ENCODE measurements at regions not wholly inside any gene's neighbourhood (a gene's known extent, or its start where the extent isn't known, plus 50 kb on each side); places are given as distances from the start of the nearest gene placed in this dataset.

DNA sequence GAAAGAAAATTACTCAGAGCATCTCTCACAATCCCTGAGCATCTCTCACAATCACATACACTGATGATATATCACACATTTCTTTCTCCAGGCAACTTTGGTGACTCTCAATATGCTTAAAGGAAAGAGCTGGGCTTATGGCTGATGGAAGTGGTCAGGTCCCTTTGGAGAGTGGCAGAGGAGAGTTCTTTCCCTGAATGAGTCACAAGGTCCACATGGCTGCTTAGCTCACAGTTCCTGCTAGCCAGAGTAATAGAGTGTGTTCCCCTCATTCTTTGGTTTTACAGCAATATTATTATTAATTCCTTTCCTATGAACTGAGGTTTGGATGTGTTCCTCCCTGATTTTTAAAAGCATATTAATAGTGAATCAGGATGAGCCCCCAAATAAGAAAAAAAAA lies 287.4 kb downstream of the C7orf25 start:
- Histone ChIP-seq H3K4me1 (replicated peaks in 1 of 4; ENCODE audit: control insufficient read depth in 3 of 4, insufficient read depth in 4 of 4, low read length in 3 of 4) (no peaks in the 10 kb centered on the region), H2BK120ac (replicated peaks; ENCODE audit: low read depth, low read length) (no peak overlapping the region), H2AFZ (ENCODE audit: low read length) (no peak overlapping the region), H3K36me3 (ENCODE audit: control insufficient read depth in 2 of 4, insufficient read depth in 4 of 4, low read length in 3 of 4) (no peaks in the 10 kb centered on the region), H2BK5ac (ENCODE audit: low read depth, low read length) (no peak overlapping the region), H3K79me1 (ENCODE audit: low read depth, low read length) (no peaks in the 10 kb centered on the region), H4K8ac (ENCODE audit: extremely low read depth, insufficient read depth, low read length) (no peak overlapping the region), H3K56ac (replicated peaks; ENCODE audit: insufficient read length, low read depth, low read length) (no peak overlapping the region), H2BK20ac (ENCODE audit: low read length) (no peak overlapping the region), H3K27ac (ENCODE audit: low read depth, low read length) (no peak overlapping the region), H3K27me3 (replicated peaks in 1 of 4; ENCODE audit: control insufficient read depth in 3 of 4, extremely low read depth in 1 of 4, insufficient read depth in 3 of 4, low read length in 3 of 4) (no peaks in the 10 kb centered on the region), H2BK15ac (ENCODE audit: low read length) (no peak overlapping the region), H3K4me2 (ENCODE audit: insufficient read depth in 1 of 2, low read depth in 2 of 2, low read length in 2 of 2) (no peak overlapping the region), H3K23ac (ENCODE audit: insufficient read length) (no peak overlapping the region), H4K91ac (replicated peaks; ENCODE audit: insufficient read length, low read length) (no peak overlapping the region), H3K9ac (replicated peaks in 1 of 4; ENCODE audit: extremely low read depth in 1 of 4, low read depth in 3 of 4, low read length in 3 of 4) (no peak overlapping the region), H3K9me3 (ENCODE audit: insufficient read depth in 2 of 2, low read depth in 1 of 2, low read length in 1 of 2) (no peaks in the 10 kb centered on the region), H3K4ac (replicated peaks; ENCODE audit: insufficient read length, low read depth, low read length) (no peak overlapping the region), H3K23me2 (ENCODE audit: low read depth, low read length) (no peaks in the 10 kb centered on the region), H4K20me1 (replicated peaks in 1 of 2; ENCODE audit: control insufficient read depth in 1 of 2, insufficient read depth in 2 of 2, low read length in 2 of 2) (no peaks in the 10 kb centered on the region), H3K4me3 (ENCODE audit: extremely low read depth in 1 of 4, insufficient read depth in 2 of 4, low read depth in 3 of 4, low read length in 4 of 4) (no peak overlapping the region), H3K14ac (ENCODE audit: insufficient read length) (no peak overlapping the region), H2BK12ac (ENCODE audit: low read depth, low read length) (no peak overlapping the region), H3K79me2 (ENCODE audit: control insufficient read depth in 1 of 2, insufficient read depth in 2 of 2, low read length in 2 of 2) (no peaks in the 10 kb centered on the region), H3K18ac (ENCODE audit: extremely low read depth, low read length) (no peak overlapping the region), H2AK5ac (ENCODE audit: low read depth, low read length) (no peak overlapping the region), H4K5ac (ENCODE audit: insufficient read length, low read depth, low read length) (no peak overlapping the region)
- FAIRE-seq (no peak), DNase-seq (ENCODE audit: low read depth in 1 of 2, low spot score in 2 of 2) (no peak)
- ChIA-PET POLR2A (ENCODE audit: partially characterized antibody) (no interaction called here), CTCF (ENCODE audit: partially characterized antibody) (interaction anchor here (0.9 to 1.9 kb wide), 5 partner anchors 9 to 633 kb away, joined by 3 to 7 read pairs (median 3); no protein-coding TSS in a partner anchor)
- no peak for TF ChIP-seq CREB1 (IDR thresholded peaks at IDR 0.05)
- no peak for TF ChIP-seq SP2 (IDR thresholded peaks at IDR 0.05; ENCODE audit: low read length)
- no peak for TF ChIP-seq TAF1 (IDR thresholded peaks at IDR 0.05; ENCODE audit: low read depth, low read length)
- TF ChIP-seq JUND (IDR thresholded peaks at IDR 0.05; ENCODE audit: low read length): no peak

Measured in H1 (cell line).